IPS DF 4.7 (cell line): ENCODE measurements at regions not wholly inside any gene's neighbourhood (a gene's known extent, or its start where the extent isn't known, plus 50 kb on each side); places are given as distances from the start of the nearest gene placed in this dataset.

ENCODE experiments used
- DNase-seq: peaks from one replicate; pipeline ENCODE4 v3.0.0-alpha.2; 2013; ENCODE audit warnings: low spot score; ENCODE audit errors: extremely low read depth

- no peak for DNase-seq
Measured at GRCh38 chr15:58324533-58324932, 107.3 kb upstream of the LIPC start.

- no peak for DNase-seq
Measured at GRCh38 chr15:58327958-58328357, 103.8 kb upstream of the LIPC start.

- no peak for DNase-seq
Measured at GRCh38 chr15:58329211-58329610, 102.6 kb upstream of the LIPC start.

DNA sequence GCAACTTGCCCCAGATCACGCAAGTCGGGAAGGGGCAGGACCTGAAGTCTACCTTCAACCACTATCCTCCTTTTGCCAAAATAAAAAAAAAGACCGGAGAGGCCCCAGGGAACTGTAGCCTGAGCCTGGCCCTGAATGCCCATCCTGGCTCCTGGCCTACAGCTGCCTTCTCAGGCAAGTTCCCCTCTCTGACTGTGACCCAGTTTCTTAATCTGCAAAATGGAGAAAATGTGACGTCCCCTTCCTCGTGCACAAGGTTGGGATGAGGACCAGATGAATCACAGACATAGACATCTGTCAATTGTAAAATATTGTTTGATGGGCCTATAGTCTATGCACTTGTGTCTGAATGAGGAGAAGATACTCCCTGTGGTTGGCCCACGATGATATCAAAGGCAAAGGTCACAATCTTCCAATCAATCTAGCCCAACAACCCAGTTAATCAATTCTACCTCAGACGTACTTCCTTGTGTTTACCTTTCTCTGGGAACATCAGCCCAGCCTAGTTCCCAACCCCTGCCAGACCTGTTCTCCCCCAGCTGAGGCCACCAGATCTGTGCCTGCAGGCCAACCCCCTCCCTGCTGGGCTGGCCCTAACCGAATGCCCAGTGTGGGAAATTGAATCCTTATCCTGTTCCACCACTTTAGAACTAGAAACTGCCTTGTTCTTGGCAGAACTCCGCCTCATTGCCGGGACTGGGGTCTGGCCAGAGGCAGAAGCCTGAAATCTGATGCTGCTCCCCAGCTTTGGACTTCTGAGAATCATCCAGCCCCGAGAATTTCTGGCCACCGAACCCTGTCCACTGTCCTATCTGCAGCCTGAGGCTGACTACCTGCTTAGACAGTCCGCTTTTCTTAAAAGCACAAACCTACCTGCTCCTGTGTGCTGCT, 101.8 kb upstream of the LIPC start:
- DNase-seq = no peak

DNA sequence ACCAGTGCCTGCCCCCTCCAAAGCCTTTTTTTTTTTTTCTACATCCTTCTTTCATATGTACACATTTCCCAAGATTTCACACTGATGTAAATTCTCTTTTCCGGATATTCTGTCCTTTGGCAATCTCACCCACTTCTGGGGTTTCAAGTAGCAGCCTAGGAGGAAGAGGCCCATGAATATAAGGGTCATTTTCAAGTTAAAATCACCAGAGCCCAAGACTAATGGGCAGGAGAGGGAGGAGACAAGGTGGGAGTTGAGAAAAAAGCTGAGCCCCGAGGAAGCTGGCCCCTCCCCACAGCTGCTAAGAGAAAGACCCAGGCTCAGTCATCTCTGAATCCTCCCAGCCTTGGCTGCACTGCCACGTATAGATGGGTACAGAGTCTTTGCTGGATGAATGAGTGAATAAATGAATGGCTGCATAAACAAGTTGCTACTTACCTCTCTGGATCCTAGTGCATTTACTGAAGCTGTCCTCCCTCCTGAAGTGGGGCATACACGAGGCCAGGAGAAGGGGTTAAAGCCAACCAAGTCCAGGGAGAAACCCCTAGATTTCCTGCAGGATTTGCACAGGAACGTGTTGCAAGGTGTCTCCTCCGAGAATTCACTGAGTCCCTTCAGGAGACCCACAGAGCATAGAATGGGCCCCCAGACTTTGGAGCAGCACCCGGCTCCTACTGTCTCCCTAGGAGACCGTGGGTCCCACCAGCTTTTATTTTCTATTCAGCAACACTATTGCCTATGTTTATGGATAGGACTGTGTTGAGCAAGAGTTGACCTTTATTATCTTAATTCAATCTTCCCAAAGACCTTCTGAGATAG, 100.8 kb upstream of the LIPC start:
- DNase-seq = no peak

DNA sequence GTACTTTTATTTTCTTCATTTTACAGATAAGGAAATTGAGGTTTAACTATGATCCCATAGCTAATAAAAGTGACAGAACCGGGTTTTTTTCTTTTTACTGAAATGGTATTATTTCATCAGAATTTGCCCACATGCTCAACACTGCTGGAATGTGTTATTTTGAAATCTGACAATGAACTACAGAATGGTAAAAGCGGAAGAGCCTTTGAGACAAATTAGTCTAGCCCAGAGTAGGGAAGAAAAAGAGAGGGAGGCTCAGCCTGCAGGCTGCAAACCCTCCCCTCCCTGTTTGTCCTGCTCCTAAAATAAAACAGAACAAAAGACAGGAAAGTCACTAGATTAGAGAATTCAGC, 100.3 kb upstream of the LIPC start:
- DNase-seq = no peak

GRCh38 chr15:58331913-58332675, 99.7 kb upstream of the LIPC start:
- DNase-seq = peak; percentile 33

- no peak for DNase-seq
Measured at GRCh38 chr15:58332676-58333400, 99.0 kb upstream of the LIPC start.

DNA sequence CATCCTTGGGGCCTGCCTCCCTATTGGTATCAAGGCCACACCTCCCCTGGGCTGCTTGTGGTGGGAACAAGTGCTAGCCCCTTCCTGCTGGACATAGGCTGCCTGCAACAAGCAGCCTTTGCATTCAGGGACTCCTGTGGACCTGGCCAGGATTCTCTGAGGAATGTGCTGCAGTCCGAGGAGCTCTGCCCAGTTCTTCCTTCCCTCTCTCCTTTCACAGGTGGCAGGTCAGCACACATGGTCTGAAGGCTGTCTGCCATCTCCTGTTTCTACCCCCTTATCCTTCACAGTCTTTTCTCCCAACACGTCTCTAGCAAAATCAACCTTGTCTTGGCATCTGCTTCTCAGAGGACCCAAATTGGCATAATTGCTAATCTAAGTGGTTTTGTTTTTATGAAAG, 97.0 kb upstream of the LIPC start:
- DNase-seq = no peak

DNA sequence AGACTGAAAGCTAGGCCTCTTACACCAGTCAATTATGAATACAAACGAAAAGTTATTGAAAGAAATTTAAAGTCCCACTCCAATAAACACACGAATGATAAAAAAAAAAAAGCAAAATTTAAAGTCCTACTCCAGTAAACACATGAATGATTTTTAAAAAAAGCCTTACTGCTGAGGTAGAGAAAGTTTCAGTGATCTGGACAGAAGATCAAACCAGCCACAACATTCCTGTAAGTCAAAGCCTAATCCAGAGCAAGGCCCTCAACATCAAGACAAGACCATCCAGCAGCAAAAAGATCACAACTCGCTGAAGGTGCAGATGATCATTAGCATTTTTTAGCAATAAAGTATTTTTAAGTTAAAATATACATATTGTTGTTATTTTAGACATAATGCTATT, 95.6 kb upstream of the LIPC start:
- DNase-seq = no peak

DNA sequence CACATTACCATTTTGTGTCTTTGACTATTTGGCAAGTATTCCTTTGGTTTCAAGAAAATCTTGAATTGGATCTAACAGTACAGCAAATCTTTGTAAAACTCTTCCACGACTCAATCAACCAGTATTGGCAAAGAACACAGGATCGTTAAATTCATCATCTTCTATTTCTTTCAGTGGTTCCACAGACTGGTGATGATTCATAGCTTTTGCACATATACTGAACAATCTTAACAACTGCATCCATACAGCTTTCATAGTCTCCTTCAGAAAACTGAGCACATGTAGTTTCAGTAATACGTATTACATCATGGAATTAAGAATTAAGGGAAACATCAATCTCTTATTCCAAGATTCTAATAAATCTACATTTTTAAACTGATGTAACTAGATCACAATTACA, 91.6 kb upstream of the LIPC start:
- no peak for DNase-seq

GRCh38 chr15:58342508-58342907, 89.3 kb upstream of the LIPC start:
- no peak for DNase-seq

GRCh38 chr15:58344213-58345070, 87.3 kb upstream of the LIPC start:
- no peak for DNase-seq

- DNase-seq = no peak
Measured at GRCh38 chr15:58346361-58346760, 85.4 kb upstream of the LIPC start.

DNA sequence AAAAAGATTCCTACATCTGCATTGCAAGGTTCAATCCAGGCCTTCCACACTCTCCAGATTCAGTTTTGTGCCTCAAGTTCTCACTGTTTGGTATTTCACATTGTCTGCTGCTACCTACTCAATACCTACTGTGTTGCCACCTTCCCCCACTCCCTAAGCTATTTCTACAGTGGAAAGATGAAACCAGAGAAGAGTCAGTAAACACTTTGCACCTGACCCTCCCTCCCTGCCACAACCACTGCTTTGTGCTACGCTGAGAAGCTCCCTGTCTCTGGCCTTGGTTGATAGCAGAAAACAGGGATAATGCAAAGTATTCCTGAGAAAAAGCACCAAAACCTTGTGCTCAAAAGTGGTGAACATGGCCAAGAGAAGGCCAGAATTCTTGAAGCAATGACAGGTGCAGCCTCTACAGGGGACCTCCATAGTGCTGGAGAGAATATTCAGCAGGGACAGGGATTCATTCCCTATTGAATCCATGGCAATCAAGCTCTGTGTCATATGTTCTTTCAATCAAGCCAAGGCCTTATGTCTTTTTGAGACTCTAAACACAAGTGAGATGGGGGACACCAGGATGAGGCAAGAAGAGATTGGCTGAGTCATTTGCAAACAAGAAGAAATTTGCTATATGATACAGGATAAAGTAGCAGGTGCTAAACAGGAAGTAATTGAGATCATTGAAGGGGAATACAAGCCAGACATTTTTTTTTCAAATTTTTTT, 83.5 kb upstream of the LIPC start:
- DNase-seq = no peak

DNA sequence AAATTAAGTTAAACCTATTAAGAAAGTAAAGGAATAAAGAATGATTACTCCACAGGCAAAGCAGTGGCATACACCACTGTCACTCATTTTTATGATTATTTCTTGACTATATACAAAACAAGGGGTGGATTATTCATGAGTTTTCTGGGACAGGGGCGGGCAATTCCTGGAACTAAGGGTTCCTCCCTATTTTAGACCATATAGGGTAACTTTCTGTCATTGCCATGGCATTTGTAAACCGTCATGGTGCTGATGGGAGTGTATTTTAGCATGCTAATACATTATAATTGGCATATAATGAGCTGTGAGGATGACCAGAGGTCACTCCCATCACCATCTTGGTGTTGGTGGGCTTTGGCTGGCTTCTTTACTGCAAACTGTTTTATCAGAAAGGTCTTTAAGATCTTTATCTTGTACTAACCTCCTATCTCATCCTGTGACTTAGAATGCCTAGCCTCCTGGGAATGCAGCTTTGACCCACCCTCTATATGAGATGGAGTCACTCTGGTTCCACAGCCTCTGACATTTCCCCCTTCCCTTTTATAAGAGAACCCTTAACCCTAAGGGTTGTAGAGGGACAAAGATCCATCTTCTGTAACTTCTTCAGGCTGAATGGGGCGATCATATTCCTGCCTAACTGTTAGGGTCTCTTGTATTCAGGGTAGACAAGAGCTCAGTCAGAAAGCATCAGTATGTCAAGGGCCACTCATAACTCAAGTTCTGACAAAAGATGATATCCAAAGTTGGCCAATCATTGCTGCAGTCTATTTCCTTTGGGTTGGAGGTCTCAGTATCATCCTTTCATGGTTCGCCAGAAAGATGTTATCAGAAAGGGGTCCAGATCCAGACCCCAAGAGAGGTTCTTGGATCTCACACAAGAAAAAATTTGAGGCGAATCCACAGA, 79.5 kb upstream of the LIPC start:
- no peak for DNase-seq

DNA sequence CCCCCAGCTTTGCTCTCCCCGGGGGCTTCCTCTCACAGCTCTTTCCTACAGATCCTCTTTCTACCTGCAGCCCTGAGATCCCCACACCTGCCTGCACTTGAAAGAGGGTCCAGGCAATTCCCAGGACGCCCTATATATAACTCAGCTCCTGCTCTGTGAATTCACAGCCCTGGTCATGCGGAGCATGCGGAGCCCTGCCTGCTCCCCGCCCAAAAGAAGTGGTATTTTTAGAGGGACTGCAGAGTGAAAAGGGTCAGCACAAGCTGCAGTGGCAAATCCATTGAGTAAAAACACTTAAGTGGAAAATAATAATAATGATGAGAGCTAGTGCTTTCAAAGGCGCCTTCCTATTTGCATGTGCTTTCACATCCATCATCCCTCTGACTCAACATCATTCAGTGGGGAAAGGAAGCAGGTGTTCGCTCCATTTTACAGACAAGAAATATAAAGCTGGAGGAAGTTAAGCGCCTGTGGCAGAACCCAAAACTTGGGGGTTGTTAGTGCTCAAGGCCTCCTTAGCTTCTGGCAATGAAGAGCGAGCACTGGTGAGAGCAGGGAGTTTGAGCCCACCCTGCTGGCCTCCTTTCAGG, 76.3 kb upstream of the LIPC start:
- no peak for DNase-seq

GRCh38 chr15:58355973-58356372, 75.8 kb upstream of the LIPC start:
- no peak for DNase-seq
